Stimulated activated CD4-positive, alpha-beta T cell treated with anti-CD3 and anti-CD28 coated beads, Interleukin-12 subunit alpha, Interleukin-12 subunit beta, amount 100 ng/mL, for 24 hours (primary cell): ENCODE measurements at regions not wholly inside any gene's neighbourhood (a gene's known extent, or its start where the extent isn't known, plus 50 kb on each side); places are given as distances from the start of the nearest gene placed in this dataset.

Source experiments
- DNase-seq, 2 experiments: peaks; one replicate each; pipeline ENCODE4 v3.0.0-alpha.2; 2020; ENCODE audit warnings: low read depth in 2 of 2

DNA sequence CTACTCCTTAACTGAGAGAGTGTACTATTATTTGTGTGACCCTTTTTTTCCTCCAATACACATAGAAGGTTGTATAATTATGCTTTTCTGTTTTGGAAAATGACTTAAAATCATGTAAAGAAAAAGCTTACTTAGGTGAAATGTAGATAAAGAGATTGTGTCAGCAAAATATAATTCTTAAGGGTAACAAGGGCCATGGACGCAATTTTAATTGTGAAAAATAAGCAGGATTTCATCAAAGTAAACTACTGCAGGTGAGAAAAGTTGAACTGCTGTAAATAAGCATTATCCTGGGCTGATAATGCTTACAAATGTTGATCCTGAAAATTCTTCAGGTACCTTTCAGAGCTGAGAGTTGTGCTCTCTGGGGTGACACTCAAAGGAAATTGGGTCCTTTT, 141.5 kb downstream of the RPIA start:
- no peak for DNase-seq

DNA sequence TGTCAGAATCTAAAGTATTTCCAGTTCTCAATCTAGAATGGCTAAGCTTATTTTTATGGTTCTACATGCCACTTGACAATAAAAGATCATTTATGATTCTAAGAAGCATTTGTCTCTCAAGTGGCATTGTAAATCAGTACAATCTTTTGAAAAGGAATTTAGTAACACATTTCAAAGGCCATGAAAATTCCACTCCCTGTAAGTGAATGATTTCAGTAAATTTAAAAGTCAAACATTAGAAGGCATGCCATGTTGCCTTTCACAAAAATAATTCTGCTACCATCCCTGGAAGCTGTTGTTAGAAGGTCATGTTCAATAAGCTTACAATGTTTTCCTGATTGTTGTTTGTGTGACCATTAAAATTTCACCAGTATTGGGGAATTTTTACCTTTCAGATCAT, 142.9 kb downstream of the RPIA start:
- no peak for DNase-seq

- no peak for DNase-seq
Measured at GRCh38 chr2:88834866-88835265, 143.4 kb downstream of the RPIA start.

- DNase-seq: no peak
Measured at GRCh38 chr2:88835726-88836125, 144.3 kb downstream of the RPIA start.

GRCh38 chr2:88836351-88836750, 144.9 kb downstream of the RPIA start:
- DNase-seq: no peak

DNA sequence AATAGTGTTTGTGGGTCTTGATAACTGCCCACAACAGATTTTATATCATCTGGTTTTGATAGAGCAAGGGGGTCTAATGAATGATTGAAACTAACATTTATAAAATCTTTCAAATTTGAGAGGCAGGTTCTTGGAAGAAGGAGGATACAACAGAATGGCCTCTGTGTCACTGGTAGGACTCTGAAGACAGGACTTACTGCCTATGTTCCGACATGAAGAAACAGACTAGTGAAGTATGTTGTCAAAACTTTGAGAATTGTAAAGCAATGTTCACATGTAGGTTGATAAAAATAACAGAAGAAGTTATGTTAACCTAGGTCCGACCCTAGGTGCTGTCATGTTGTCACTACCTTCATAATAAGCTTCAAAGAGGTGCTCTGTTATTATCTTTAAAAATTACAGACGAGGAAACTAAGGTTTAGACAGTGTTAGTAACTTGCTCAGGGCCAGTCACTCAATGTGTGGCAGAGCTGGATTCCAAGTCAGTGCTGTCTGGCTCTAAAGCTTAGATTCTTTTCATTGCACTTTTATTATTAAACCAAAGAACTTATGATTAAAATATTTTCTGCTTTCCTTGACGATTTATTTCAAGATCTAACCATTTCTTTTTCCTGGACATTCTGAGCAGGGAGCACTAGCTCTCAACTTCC, 146.2 kb downstream of the RPIA start:
- DNase-seq: no peak

- DNase-seq: no peak
Measured at GRCh38 chr2:88838165-88838635, 146.7 kb downstream of the RPIA start.

DNA sequence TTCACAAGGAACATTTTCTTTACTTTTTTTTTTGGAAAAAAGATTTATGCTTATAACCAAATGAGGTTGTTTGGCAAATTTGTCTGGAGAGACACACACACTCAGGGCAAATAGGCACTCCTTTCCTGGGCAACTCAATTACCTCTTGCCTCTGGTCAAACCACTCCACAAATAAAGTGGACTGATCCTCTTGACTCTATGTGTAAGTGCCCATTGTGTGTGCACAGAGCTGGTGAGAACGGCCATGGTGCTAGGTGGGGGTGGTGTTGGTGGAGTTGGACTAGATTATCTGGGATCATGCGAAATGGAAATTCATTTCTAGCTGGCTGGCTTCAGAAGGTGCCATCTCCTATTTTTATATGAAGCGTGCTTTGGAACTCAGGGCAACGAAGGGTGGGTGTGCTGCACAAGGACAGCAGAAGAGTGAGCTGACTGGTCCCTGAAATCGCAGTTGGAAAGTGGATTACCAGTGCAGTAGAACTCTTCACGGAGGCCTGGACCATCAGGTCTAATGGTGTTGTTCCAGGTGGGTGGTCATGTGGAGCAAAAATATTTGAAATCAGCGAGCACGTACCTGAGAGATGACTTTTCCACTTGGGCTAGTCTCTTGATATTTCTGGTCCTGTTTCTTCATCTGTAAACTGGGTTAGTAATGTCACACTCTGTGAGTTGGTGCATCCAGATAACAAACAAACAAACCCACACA, 149.9 kb downstream of the RPIA start:
- DNase-seq: no peak

GRCh38 chr2:88842656-88843460, 151.4 kb downstream of the RPIA start:
- no peak for DNase-seq

- no peak for DNase-seq
Measured at GRCh38 chr2:88843651-88844050, 152.2 kb downstream of the RPIA start.

GRCh38 chr2:88844960-88845359, 153.5 kb downstream of the RPIA start:
- no peak for DNase-seq

- no peak for DNase-seq
Measured at GRCh38 chr2:88845772-88846661, 154.5 kb downstream of the RPIA start.

GRCh38 chr2:88852753-88853402, 161.4 kb downstream of the RPIA start:
- DNase-seq: no peak

GRCh38 chr2:88853403-88853790, 161.9 kb downstream of the RPIA start:
- DNase-seq: no peak

GRCh38 chr2:88854528-88854927, 163.1 kb downstream of the RPIA start:
- DNase-seq: no peak

GRCh38 chr2:88855620-88856408, 164.3 kb downstream of the RPIA start:
- DNase-seq: no peak

DNA sequence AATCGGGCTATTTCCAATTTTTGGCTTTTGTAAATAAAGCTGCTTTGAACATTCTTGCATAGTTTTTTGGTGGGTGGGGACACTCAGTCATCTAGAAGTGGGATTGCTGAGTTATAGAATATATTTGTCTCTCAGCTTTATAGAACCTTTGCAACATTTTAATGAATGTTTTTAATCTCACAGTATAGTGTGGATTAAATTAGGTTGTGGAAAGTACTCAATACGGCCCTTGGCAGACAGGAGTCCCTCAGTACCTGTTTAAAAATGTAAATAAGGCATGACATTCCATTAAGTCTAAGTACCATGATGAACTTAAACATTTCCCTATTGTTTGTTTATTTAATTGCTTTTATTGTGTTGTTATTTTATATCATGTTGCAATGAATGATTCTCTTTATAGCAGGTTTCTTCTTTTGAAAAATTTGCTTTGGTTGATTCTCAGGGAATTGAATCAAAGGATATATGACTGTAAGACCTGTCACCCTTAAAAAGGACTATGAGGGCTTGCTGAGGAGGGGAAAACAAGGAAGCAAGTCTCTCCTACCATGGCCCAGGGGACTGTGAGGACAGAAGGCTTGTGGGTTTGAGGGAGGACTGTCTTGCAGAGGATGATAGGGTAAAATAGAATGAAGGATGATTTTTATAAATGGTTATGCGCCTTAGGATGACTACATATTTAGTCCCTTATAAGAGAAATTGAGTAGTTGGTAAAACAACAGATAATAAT, 165.1 kb downstream of the RPIA start:
- no peak for DNase-seq

DNA sequence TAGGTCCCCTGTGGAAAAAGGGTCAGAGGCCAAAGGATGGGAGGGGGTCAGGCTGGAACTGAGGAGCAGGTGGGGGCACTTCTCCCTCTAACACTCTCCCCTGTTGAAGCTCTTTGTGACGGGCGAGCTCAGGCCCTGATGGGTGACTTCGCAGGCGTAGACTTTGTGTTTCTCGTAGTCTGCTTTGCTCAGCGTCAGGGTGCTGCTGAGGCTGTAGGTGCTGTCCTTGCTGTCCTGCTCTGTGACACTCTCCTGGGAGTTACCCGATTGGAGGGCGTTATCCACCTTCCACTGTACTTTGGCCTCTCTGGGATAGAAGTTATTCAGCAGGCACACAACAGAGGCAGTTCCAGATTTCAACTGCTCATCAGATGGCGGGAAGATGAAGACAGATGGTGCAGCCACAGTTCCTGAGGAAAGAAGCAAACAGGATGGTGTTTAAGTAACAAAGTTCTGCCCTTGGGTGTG, 165.8 kb downstream of the RPIA start:
- no peak for DNase-seq

DNA sequence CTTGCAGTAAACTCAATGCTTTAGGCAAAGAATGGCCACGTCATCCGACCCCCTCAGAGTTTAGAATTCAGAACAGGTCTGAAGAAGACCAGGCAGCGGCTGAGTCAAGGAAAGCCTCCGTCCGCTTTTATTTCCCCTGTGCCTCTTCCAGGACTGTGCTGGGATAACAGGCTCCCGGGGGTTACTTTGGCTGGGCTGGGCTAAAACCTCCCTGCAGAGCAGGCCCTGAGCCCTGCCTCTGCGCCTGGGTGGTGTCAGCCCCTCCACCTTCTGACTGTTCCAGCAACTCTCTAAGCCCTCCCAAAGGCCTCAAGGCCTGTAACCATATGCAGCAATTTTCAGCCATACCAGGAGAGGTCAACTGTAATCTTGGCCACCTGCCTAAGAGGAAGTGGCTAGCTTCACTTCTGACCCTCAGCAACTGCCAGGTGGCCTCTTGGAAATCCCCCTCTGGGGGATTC, 166.5 kb downstream of the RPIA start:
- no peak for DNase-seq
